Ovary (tissue), 3 donors: ENCODE measurements at regions not wholly inside any gene's neighbourhood (a gene's known extent, or its start where the extent isn't known, plus 50 kb on each side); places are given as distances from the start of the nearest gene placed in this dataset.

Source experiments
- CTCF ChIP-seq, 3 donors: fragments of 450-650 bp in 2 of 3; fragments of 200-600 bp in 1 of 3; IDR thresholded peaks; one replicate each; pipeline versions ENCODE4 v1.5.1 to v1.8.0; 2016 to 2022; ENCODE audit warnings: antibody characterized with exemption in 3 of 3, mild to moderate bottlenecking in 1 of 3
- EP300 ChIP-seq: sonication (generic); formaldehyde crosslinking; IDR thresholded peaks from one replicate; pipeline ENCODE4 v1.6.1; 2017; ENCODE audit warnings: antibody characterized with exemption
- POLR2A ChIP-seq: fragments of 450-650 bp; IDR thresholded peaks from one replicate; pipeline ENCODE4 v1.6.1; 2017; ENCODE audit warnings: antibody characterized with exemption, mild to moderate bottlenecking, moderate library complexity
- donor health status: DM: no; HTN: no; CAD: no.

- TF ChIP-seq CTCF (IDR thresholded peaks at IDR 0.05) (no peak), POLR2A (no peak), EP300 (no peak)
Observed at GRCh38 chrX:3820167-3820566, 106.7 kb upstream of the PRKX start.
